Esophagus squamous epithelium (tissue), 5 donors: ENCODE measurements at regions not wholly inside any gene's neighbourhood (a gene's known extent, or its start where the extent isn't known, plus 50 kb on each side); places are given as distances from the start of the nearest gene placed in this dataset.
"Not testable (repeated sequence)": the region's sequence is repeated elsewhere in the genome, so short reads cannot be mapped to it uniquely, and the experiment has no call there.

Experiments
- DNase-seq: peaks from one replicate; lab custom pipeline; 2025; lab: John Stamatoyannopoulos, UW
- H3K27ac ChIP-seq, 4 donors: fragments of 200-600 bp; sonication (generic); one replicate each; pipeline ENCODE4 v1.5.1; 2016 to 2019; ENCODE audit warnings: mild to moderate bottlenecking in 1 of 4
- H3K27me3 ChIP-seq, 4 donors: fragments of 200-600 bp; sonication (generic); 1 replicate in 3 of 4; 2 replicates in 1 of 4; pipeline versions ENCODE4 v1.5.1 to v1.6.0; 2017 to 2021; ENCODE audit warnings: antibody characterized with exemption in 1 of 4
- H3K36me3 ChIP-seq, 3 donors: fragments of 200-600 bp; sonication (generic); one replicate each; pipeline ENCODE4 v1.5.1; 2016 to 2019
- H3K4me1 ChIP-seq, 3 donors: fragments of 200-600 bp; sonication (generic); one replicate each; pipeline ENCODE4 v1.5.1; 2017 to 2019
- H3K4me3 ChIP-seq, 4 donors: fragments of 200-600 bp; sonication (generic); 1 replicate in 3 of 4; 2 replicates in 1 of 4; pipeline ENCODE4 v1.5.1; 2016 to 2019; ENCODE audit warnings: mild to moderate bottlenecking in 2 of 4, moderate library complexity in 1 of 4
- H3K9me3 ChIP-seq, 3 donors: fragments of 200-600 bp; sonication (generic); one replicate each; pipeline ENCODE4 v1.5.1; 2016 to 2019
- CTCF ChIP-seq, 6 experiments: fragments of 450-650 bp in 4 of 6; fragments of 200-600 bp in 2 of 6; sonication (generic) in 2 of 6; IDR thresholded peaks; one replicate each; pipeline ENCODE4 v1.5.1; 2016 to 2019; ENCODE audit warnings: antibody characterized with exemption in 6 of 6, mild to moderate bottlenecking in 4 of 6, moderate library complexity in 4 of 6
- POLR2A ChIP-seq, 4 donors: fragments of 450-650 bp; IDR thresholded peaks; one replicate each; pipeline ENCODE4 v1.6.1; 2017; ENCODE audit warnings: antibody characterized with exemption in 4 of 4, mild to moderate bottlenecking in 4 of 4, moderate library complexity in 3 of 4
- WGBS, 2 donors: methylation state at CpG; one replicate each; pipeline ENCODE4 v1.1.5; 2018; 5-methylcytosine and 5-hydroxymethylcytosine counted together
- intact Hi-C: fragments of 100-400 bp; cut with DNase I; formaldehyde crosslinking; loops from one replicate; pipeline ENCODE4 v1.15.0; 2022
- donor health status: DM: yes; HTN: yes; CAD: no.

- DNase-seq, result no peak
- Histone ChIP-seq H3K27me3 (no peaks in the 10 kb centered on the region), H3K4me1 (no peaks in the 10 kb centered on the region), H3K36me3 (no peaks in the 10 kb centered on the region), H3K4me3 (no peak overlapping the region), H3K9me3 (no peaks in the 10 kb centered on the region), H3K27ac (no peak overlapping the region)
- intact Hi-C loops, result no loop called here
- TF ChIP-seq POLR2A (IDR thresholded peaks at IDR 0.05) (no peak), CTCF (IDR thresholded peaks at IDR 0.05) (no peak)
- WGBS, 2 donors, result 100% methylated on average over 1 of the region's 1 CpG; no CpG with 5 or more reads in 1 of the 2 donors
These were observed 791.5 kb downstream of the BCL11A start for GRCh38 chr2:59761966-59762365.

GRCh38 chr2:59756150-59756549 lies 797.3 kb downstream of the BCL11A start:
- intact Hi-C loops, result no loop called here
- H3K4me3 ChIP-seq, result no peak overlapping the region
- WGBS, 2 donors, result 90 to 99% methylated on average over 5 of the region's 5 CpGs
- no peaks in the 10 kb centered on the region for H3K9me3 ChIP-seq
- no peak for DNase-seq
- H3K36me3 ChIP-seq, result no peaks in the 10 kb centered on the region
- H3K27me3 ChIP-seq, result no peaks in the 10 kb centered on the region
- H3K4me1 ChIP-seq, result no peaks in the 10 kb centered on the region
- H3K27ac ChIP-seq, result no peak overlapping the region
- TF ChIP-seq POLR2A (IDR thresholded peaks at IDR 0.05) (no peak), CTCF (IDR thresholded peaks at IDR 0.05) (no peak)

- H3K27ac ChIP-seq, result no peak overlapping the region
- TF ChIP-seq POLR2A (IDR thresholded peaks at IDR 0.05) (no peak), CTCF (IDR thresholded peaks at IDR 0.05) (no peak)
- H3K4me3 ChIP-seq, result no peak overlapping the region
- no peaks in the 10 kb centered on the region for H3K9me3 ChIP-seq
- whole genome bisulfite sequencing, 2 donors, result 47 to 61% methylated on average over 7 to 9 of the region's 9 CpGs
- intact Hi-C loops, result no loop called here
- H3K27me3 ChIP-seq, result no peaks in the 10 kb centered on the region
- no peak for DNase-seq
- no peaks in the 10 kb centered on the region for H3K36me3 ChIP-seq
- no peaks in the 10 kb centered on the region for H3K4me1 ChIP-seq
These were observed 799.3 kb downstream of the BCL11A start for GRCh38 chr2:59754011-59754735.

GRCh38 chr2:59752512-59752911 lies 800.9 kb downstream of the BCL11A start:
- DNase-seq, result no peak
- intact Hi-C loops, result no loop called here
- Histone ChIP-seq H3K9me3 (no peaks in the 10 kb centered on the region), H3K4me3 (no peak overlapping the region), H3K36me3 (no peaks in the 10 kb centered on the region), H3K4me1 (no peaks in the 10 kb centered on the region), H3K27me3 (no peaks in the 10 kb centered on the region), H3K27ac (no peak overlapping the region)
- no peak for TF ChIP-seq CTCF (IDR thresholded peaks at IDR 0.05)
- TF ChIP-seq POLR2A (IDR thresholded peaks at IDR 0.05), result no peak
- 41 to 65% methylated on average over 1 of the region's 1 CpG for WGBS, 2 donors

- intact Hi-C loops, result no loop called here
- TF ChIP-seq CTCF (IDR thresholded peaks at IDR 0.05), result no peak
- no peak for TF ChIP-seq POLR2A (IDR thresholded peaks at IDR 0.05)
- no peaks in the 10 kb centered on the region for H3K36me3 ChIP-seq
- no peak overlapping the region for H3K4me3 ChIP-seq
- no peaks in the 10 kb centered on the region for H3K27me3 ChIP-seq
- 60 to 66% methylated on average over 2 of the region's 2 CpGs for WGBS, 2 donors
- DNase-seq, result no peak
- no peaks in the 10 kb centered on the region for H3K4me1 ChIP-seq
- H3K27ac ChIP-seq, result no peak overlapping the region
- no peaks in the 10 kb centered on the region for H3K9me3 ChIP-seq
These were observed 801.4 kb downstream of the BCL11A start for GRCh38 chr2:59752071-59752470.

- H3K9me3 ChIP-seq, H3K4me1 ChIP-seq, DNase-seq, H3K36me3 ChIP-seq, intact Hi-C loops, H3K4me3 ChIP-seq, H3K27me3 ChIP-seq, H3K27ac ChIP-seq: not testable (repeated sequence)
- 78 to 92% methylated on average over 4 of the region's 4 CpGs for WGBS, 2 donors
These were observed 802.2 kb downstream of the BCL11A start for GRCh38 chr2:59751214-59751613.
